Adrenal gland (tissue), 9 donors: ENCODE measurements at regions not wholly inside any gene's neighbourhood (a gene's known extent, or its start where the extent isn't known, plus 50 kb on each side); places are given as distances from the start of the nearest gene placed in this dataset.

Experiments used
- DNase-seq, 7 donors: peaks; one replicate each; pipeline ENCODE4 v3.0.0-alpha.2; 2019 to 2020
- H3K27ac ChIP-seq, 5 donors: fragments of 200-600 bp; sonication (generic) in 4 of 5; 1 replicate in 3 of 5; 2 replicates in 2 of 5; pipeline versions ENCODE4 v1.5.1 to v1.8.0; 2016 to 2020; ENCODE audit warnings: mild to moderate bottlenecking in 1 of 5
- H3K27me3 ChIP-seq: fragments of 200-600 bp; 2 replicates; pipeline ENCODE4 v1.8.0; 2021
- H3K36me3 ChIP-seq, 2 donors: fragments of 200-600 bp; replicated peaks in 1 of 2; 1 replicate in 1 of 2; 2 replicates in 1 of 2; pipeline versions ENCODE4 v1.5.1 to v1.8.0; 2018 to 2022
- H3K4me1 ChIP-seq, 2 donors: fragments of 200-600 bp; replicated peaks in 1 of 2; 1 replicate in 1 of 2; 2 replicates in 1 of 2; pipeline versions ENCODE4 v1.5.1 to v1.8.0; 2018 to 2021
- H3K4me3 ChIP-seq, 4 donors: fragments of 200-600 bp; sonication (generic) in 3 of 4; one replicate each; pipeline ENCODE4 v1.5.1; 2016 to 2018
- H3K9me3 ChIP-seq, 3 donors: fragments of 200-600 bp; sonication (generic) in 1 of 3; replicated peaks in 1 of 3; 1 replicate in 2 of 3; 2 replicates in 1 of 3; pipeline versions ENCODE4 v1.5.1 to v1.8.0; 2016 to 2021
- POLR2A ChIP-seq, 2 donors: fragments of 450-650 bp; IDR thresholded peaks; one replicate each; pipeline ENCODE4 v1.6.1; 2017; ENCODE audit warnings: antibody characterized with exemption in 2 of 2, mild to moderate bottlenecking in 2 of 2, moderate library complexity in 1 of 2
- WGBS, 4 donors: extraction: QIAGEN DNeasy Blood & Tissue Kit in 2 of 4; methylation state at CpG; one replicate each; pipeline versions ENCODE4 v1.1.5 to v1.1.7; 2013 to 2017; 5-methylcytosine and 5-hydroxymethylcytosine counted together
- intact Hi-C, 2 donors: fragments of 100-400 bp; cut with DNase I; formaldehyde crosslinking; loops; one replicate each; pipeline versions ENCODE4 v1.14.1 to v1.15.0; 2022 to 2023
- TF ChIP-seq, protein P1 (sequence below), 6 experiments: fragments of 450-650 bp in 4 of 6; fragments of 200-600 bp in 2 of 6; sonication (generic) in 1 of 6; IDR thresholded peaks; 1 replicate in 5 of 6; 2 replicates in 1 of 6; pipeline versions ENCODE4 v1.5.1 to v1.8.0; 2016 to 2021; ENCODE audit warnings: antibody characterized with exemption in 6 of 6, mild to moderate bottlenecking in 2 of 6, moderate library complexity in 1 of 6
- donor health status: healthy with polysubstance abuse.
- donor health status: Bipolar disorder and iron deficiency.
- donor health status: DM: yes; HTN: yes; CAD: no.
- donor health status: DM: no; HTN: no; CAD: no.
- donor health status: DM: no; HTN: no; CAD: no.

DNA sequence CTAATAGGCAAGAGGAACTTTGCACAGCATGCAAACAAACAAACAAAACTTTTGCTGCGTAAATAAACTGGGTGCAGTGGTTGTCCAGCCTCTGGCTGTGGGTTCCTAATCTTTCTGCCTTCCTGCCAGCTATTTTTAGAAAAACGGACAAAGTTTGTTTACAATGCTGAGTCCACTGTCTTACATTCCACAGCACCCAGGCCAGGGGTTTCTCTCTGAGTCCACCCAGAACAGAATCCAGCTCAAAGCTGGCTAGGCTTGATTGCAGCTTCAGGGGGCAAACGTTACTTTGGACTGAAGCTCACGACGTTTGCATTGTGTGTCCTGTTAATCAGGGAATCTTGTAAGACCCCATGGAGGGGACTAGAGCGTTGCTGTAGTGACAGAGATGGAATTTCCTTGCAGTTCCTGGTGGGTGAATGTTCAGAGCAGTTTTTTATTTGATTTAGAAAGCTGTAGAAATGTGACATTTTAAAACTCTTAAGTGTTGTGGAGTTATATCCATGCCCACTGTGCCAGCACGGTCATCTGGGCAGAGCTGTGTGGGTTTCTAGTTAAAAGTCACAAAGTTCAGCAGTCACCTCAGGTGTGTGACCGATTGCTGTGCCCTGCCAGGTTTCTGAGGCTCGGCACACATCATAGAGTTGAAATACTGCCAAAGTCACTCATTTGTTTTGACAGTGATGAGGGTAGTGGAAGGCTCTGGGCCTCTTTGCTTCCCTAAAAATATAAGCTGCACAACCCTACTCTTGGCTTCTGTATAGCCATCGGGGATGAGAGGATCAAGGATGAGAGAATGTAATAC is 247.0 kb downstream of the STK31 start:
- DNase-seq: no peak
- Histone ChIP-seq H3K27ac (no peak overlapping the region), H3K9me3 (no peaks in the 10 kb centered on the region), H3K36me3 (no peaks in the 10 kb centered on the region), H3K4me1 (no peaks in the 10 kb centered on the region), H3K27me3 (no peaks in the 10 kb centered on the region), H3K4me3 (no peak overlapping the region)
- 37 to 43% (median 39%) methylated on average over 10 of the region's 10 CpGs for WGBS, 4 donors
- intact Hi-C loops: no loop called here
- TF ChIP-seq, protein P1, sequence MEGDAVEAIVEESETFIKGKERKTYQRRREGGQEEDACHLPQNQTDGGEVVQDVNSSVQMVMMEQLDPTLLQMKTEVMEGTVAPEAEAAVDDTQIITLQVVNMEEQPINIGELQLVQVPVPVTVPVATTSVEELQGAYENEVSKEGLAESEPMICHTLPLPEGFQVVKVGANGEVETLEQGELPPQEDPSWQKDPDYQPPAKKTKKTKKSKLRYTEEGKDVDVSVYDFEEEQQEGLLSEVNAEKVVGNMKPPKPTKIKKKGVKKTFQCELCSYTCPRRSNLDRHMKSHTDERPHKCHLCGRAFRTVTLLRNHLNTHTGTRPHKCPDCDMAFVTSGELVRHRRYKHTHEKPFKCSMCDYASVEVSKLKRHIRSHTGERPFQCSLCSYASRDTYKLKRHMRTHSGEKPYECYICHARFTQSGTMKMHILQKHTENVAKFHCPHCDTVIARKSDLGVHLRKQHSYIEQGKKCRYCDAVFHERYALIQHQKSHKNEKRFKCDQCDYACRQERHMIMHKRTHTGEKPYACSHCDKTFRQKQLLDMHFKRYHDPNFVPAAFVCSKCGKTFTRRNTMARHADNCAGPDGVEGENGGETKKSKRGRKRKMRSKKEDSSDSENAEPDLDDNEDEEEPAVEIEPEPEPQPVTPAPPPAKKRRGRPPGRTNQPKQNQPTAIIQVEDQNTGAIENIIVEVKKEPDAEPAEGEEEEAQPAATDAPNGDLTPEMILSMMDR (IDR thresholded peaks at IDR 0.05): no peak
- no peak for TF ChIP-seq POLR2A (IDR thresholded peaks at IDR 0.05)

DNA sequence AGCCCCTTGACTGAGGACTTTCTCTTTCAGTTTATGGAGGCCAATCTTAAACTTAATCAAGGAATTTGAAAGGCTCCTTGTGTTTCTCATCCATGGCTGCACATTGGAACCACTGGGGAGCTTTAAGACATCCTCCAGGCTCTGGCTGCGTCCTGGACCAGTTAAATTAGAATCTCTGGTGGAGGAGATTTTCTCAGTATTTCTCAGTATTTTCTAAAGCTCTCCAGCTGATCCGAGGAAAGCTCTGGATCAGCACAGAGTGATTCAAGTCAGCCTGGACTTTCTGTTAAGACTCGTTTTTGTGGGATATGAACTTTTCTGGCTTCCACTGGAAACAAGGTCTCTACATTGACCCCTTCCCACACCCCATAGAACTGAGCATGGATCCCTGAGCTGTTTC is 249.8 kb downstream of the STK31 start:
- H3K9me3 ChIP-seq: no peaks in the 10 kb centered on the region
- no peak overlapping the region for H3K27ac ChIP-seq
- TF ChIP-seq, protein P1 (IDR thresholded peaks at IDR 0.05): no peak
- TF ChIP-seq POLR2A (IDR thresholded peaks at IDR 0.05): no peak
- no peak overlapping the region for H3K4me3 ChIP-seq
- no peaks in the 10 kb centered on the region for H3K4me1 ChIP-seq
- no peaks in the 10 kb centered on the region for H3K27me3 ChIP-seq
- DNase-seq: no peak
- 53 to 62% (median 58%) methylated on average over 3 of the region's 3 CpGs for WGBS, 4 donors
- intact Hi-C loops: no loop called here
- no peaks in the 10 kb centered on the region for H3K36me3 ChIP-seq

DNA sequence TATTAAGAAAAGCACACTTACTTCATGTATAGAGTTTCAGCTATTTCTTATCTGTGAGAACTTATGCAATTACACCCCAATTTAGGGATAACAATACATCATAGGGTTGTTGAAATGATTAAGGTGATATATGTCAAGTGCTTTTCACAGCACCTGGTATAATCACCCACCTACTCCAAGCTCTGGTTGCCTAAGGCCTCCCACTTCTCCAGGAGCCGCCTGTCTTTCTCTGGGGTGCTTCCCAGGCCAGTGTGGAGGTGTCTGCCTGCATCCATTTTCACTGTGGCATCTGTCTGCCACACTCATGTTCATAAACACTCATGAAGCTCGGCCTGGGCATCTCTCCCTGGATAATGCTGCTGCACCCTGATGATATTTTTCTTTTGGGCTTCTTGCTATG is 250.3 kb downstream of the STK31 start:
- Histone ChIP-seq H3K9me3 (no peaks in the 10 kb centered on the region), H3K36me3 (no peaks in the 10 kb centered on the region), H3K27me3 (no peaks in the 10 kb centered on the region), H3K4me3 (no peak overlapping the region), H3K27ac (no peak overlapping the region), H3K4me1 (no peaks in the 10 kb centered on the region)
- DNase-seq: no peak
- WGBS, 4 donors: 56 to 70% (median 60%) methylated on average over 2 of the region's 2 CpGs
- TF ChIP-seq, protein P1 (IDR thresholded peaks at IDR 0.05): no peak
- no peak for TF ChIP-seq POLR2A (IDR thresholded peaks at IDR 0.05)
- intact Hi-C loops: no loop called here

DNA sequence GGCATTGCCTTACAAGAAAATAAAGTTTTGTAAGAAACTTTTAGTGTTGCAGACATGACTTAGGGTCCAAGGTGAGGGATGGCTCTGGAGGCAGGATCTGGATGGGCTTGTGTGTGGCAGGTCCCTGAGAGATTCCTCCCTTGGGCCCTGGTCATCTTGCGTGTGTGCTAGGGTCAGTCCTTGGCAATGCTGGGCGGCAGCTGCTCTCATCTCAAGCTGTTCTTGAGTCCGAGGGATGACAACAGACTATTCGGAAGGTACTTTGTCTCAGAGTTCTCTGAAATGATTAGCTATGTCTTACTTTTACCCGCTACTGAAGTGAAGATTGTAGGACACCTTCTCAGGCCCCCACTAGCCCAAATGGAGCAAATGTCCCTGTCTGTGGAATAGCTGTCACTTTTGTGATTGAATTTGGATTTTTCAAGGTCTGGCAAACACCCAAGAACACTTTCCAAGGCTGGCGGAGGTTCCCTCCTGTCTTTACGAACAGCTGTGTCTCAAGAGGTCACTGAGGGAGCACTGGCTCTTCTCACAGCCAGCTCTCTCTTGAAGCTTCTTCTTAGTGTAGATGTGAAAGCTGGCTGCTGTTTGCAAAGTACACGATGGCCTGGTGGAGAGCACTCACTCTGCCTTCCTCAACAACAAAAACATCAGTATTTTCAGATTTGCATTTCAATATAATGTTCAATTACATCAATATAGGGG is 253.6 kb downstream of the STK31 start:
- no peaks in the 10 kb centered on the region for H3K4me1 ChIP-seq
- no peak overlapping the region for H3K4me3 ChIP-seq
- H3K27me3 ChIP-seq: no peaks in the 10 kb centered on the region
- intact Hi-C loops: no loop called here
- no peak for DNase-seq
- H3K36me3 ChIP-seq: no peaks in the 10 kb centered on the region
- no peaks in the 10 kb centered on the region for H3K9me3 ChIP-seq
- TF ChIP-seq, protein P1 (IDR thresholded peaks at IDR 0.05): no peak
- TF ChIP-seq POLR2A (IDR thresholded peaks at IDR 0.05): no peak
- H3K27ac ChIP-seq: no peak overlapping the region
- 58 to 72% (median 68%) methylated on average over 5 to 8 of the region's 8 CpGs for WGBS, 4 donors
